Prostate gland (tissue), 2 donors: ENCODE measurements at regions not wholly inside any gene's neighbourhood (a gene's known extent, or its start where the extent isn't known, plus 50 kb on each side); places are given as distances from the start of the nearest gene placed in this dataset.

ENCODE experiments used
- POLR2A ChIP-seq: fragments of 450-650 bp; IDR thresholded peaks from one replicate; pipeline ENCODE4 v1.6.1; 2016; ENCODE audit warnings: antibody characterized with exemption, mild to moderate bottlenecking
- TF ChIP-seq, protein P1 (sequence below), 4 experiments: fragments of 200-600 bp in 2 of 4; fragments of 450-650 bp in 2 of 4; sonication (generic) in 2 of 4; IDR thresholded peaks; 1 replicate in 3 of 4; 2 replicates in 1 of 4; pipeline ENCODE4 v1.5.1; 2016 to 2019; ENCODE audit warnings: antibody characterized with exemption in 4 of 4, mild to moderate bottlenecking in 2 of 4, moderate library complexity in 2 of 4

DNA sequence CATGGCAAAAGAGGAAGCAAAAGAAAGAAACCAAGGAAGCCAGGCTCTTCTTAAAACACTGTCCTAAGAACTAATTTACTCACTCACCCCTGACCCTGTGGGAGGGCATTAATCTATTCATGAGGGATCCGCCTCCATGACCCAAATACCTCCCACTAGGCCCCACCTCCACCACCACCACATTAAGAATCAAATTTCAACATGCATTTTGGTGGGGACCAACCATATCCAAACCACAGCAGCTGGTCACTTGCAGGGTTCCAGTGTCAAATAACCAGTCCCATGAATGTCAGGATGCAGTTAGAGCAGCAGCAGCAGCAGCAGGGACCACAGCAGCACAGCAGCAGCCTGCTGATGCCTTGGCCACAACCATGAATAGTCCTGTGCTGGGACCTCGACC, 83.8 kb downstream of the ZC3H11B start:
- no peak for TF ChIP-seq POLR2A
- TF ChIP-seq, protein P1, sequence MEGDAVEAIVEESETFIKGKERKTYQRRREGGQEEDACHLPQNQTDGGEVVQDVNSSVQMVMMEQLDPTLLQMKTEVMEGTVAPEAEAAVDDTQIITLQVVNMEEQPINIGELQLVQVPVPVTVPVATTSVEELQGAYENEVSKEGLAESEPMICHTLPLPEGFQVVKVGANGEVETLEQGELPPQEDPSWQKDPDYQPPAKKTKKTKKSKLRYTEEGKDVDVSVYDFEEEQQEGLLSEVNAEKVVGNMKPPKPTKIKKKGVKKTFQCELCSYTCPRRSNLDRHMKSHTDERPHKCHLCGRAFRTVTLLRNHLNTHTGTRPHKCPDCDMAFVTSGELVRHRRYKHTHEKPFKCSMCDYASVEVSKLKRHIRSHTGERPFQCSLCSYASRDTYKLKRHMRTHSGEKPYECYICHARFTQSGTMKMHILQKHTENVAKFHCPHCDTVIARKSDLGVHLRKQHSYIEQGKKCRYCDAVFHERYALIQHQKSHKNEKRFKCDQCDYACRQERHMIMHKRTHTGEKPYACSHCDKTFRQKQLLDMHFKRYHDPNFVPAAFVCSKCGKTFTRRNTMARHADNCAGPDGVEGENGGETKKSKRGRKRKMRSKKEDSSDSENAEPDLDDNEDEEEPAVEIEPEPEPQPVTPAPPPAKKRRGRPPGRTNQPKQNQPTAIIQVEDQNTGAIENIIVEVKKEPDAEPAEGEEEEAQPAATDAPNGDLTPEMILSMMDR (IDR thresholded peaks at IDR 0.05): no peak
